ENCODE measurements at regions not wholly inside any gene's neighbourhood (a gene's known extent, or its start where the extent isn't known, plus 50 kb on each side); places are given as distances from the start of the nearest gene placed in this dataset.

DNA sequence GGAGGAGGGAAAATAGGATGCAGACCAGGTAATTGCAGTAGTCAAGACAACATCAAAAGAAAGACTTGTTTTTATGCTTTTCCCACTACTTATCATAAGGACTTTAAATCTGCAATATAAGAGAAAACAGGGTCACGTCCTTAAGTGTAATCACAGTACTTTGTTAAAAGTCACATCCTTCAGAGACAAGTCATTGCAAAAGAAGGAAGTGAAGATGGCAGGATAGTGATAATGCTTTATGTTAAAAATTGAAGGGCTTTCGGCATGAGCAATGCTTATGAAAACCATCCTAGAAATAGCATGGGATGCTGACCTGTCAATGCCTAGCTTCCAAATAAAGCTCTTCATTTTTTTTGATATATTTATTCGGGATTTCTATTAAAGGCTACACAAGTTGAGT lies 110.2 kb upstream of the TENM3 start:
- H3K36me3 ChIP-seq, result no peaks in the 10 kb centered on the region
- no peak for TF ChIP-seq CTCF (IDR thresholded peaks at IDR 0.05; ENCODE audit: low read depth, low read length)
- H3K27me3 ChIP-seq, result no peaks in the 10 kb centered on the region
- DNase-seq, result no peak
- H3K4me1 ChIP-seq, result peaks cover 7% of the 10 kb centered on the region
- no peak overlapping the region for H3K4me3 ChIP-seq (ENCODE audit: low read depth, low read length)
- H3K9me3 ChIP-seq, result no peaks in the 10 kb centered on the region

DNA sequence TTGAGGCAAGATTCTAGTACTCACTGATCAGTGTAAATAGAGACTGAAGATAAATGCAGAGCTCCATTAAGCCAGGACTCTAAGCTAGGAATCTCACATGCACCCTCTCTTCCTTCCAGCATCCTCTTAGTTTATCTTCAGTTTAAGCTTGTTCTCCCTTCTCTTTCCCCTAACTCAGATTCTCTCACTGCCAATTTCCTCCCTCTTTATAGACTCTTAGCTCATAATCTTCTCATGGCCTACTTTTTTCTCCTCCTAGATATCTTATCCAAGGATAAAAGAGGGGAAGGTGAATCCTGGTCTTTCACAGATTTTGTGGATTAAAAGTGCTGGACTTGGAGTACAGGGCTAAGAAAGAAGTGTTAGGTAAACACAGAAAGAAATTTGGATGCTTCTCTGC lies 108.9 kb upstream of the TENM3 start:
- Histone ChIP-seq H3K27me3 (no peaks in the 10 kb centered on the region), H3K9me3 (no peaks in the 10 kb centered on the region), H3K4me1 (peaks cover 11% of the 10 kb centered on the region), H3K36me3 (no peaks in the 10 kb centered on the region), H3K4me3 (ENCODE audit: low read depth, low read length) (no peak overlapping the region)
- no peak for TF ChIP-seq CTCF (IDR thresholded peaks at IDR 0.05; ENCODE audit: low read depth, low read length)
- no peak for DNase-seq

DNA sequence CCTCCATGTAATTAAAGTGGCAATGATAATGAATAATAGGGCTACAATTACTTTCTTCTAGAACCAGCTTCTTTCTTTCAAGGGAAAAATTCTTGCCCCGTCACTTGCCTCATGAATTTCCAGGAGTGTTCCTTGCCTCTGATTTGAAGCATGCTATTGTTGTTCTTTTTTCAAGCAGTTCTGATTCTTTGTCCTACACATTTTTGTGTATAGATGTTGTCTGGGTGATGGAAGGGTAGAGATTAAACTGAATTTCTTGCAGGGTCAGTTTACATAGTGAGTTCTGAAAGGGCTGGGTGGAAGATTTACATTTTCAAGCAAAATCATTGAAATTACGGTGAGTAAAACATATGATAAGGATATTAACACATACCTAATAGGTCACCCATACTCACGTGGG lies 107.0 kb upstream of the TENM3 start:
- Histone ChIP-seq H3K4me3 (ENCODE audit: low read depth, low read length) (no peak overlapping the region), H3K36me3 (no peaks in the 10 kb centered on the region), H3K27me3 (no peaks in the 10 kb centered on the region), H3K4me1 (peaks cover 18% of the 10 kb centered on the region), H3K9me3 (no peaks in the 10 kb centered on the region)
- DNase-seq, result no peak
- TF ChIP-seq CTCF (IDR thresholded peaks at IDR 0.05; ENCODE audit: low read depth, low read length), result no peak

GRCh38 chr4:182137343-182137742 lies 105.9 kb upstream of the TENM3 start:
- Histone ChIP-seq H3K27me3 (no peaks in the 10 kb centered on the region), H3K4me3 (ENCODE audit: low read depth, low read length) (no peak overlapping the region), H3K9me3 (no peaks in the 10 kb centered on the region; the same call in 1 of the 2 replicates), H3K4me1 (peaks cover 18% of the 10 kb centered on the region), H3K36me3 (peaks cover 2% of the 10 kb centered on the region; the same call in 1 of the 2 replicates)
- no peak for TF ChIP-seq CTCF (IDR thresholded peaks at IDR 0.05; ENCODE audit: low read depth, low read length)
- DNase-seq, result no peak

DNA sequence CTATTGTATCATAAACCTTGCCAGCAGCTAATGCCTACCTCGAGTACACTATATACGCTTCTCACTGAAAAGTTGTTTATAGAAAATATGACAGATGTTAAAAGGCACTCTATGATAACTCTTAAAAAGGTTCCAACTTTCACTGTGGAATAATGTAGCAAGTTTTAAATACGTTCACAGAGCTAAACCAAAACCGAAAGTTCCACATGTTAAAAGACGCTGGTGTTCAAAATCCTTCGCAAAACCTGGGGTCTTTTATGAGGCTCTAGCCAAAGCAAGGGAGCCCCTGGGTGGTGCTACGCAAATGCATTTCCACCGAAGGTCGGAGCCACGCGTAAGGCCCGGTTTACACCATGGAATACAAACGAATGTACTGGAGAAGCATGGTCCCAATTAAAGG lies 103.7 kb upstream of the TENM3 start:
- Histone ChIP-seq H3K36me3 (peaks cover 5% of the 10 kb centered on the region; the same call in 1 of the 2 replicates), H3K4me3 (ENCODE audit: low read depth, low read length) (no peak overlapping the region), H3K27me3 (no peaks in the 10 kb centered on the region), H3K9me3 (no peaks in the 10 kb centered on the region; the same call in 1 of the 2 replicates), H3K4me1 (peaks cover 18% of the 10 kb centered on the region)
- no peak for DNase-seq
- no peak for TF ChIP-seq CTCF (IDR thresholded peaks at IDR 0.05; ENCODE audit: low read depth, low read length)

- DNase-seq, result no peak
- peaks cover 18% of the 10 kb centered on the region for H3K4me1 ChIP-seq
- no peak for TF ChIP-seq CTCF (IDR thresholded peaks at IDR 0.05; ENCODE audit: low read depth, low read length)
- H3K9me3 ChIP-seq, result no peaks in the 10 kb centered on the region; the same call in 1 of the 2 replicates
- H3K36me3 ChIP-seq, result peaks cover 5% of the 10 kb centered on the region; the same call in 1 of the 2 replicates
- no peaks in the 10 kb centered on the region for H3K27me3 ChIP-seq
- H3K4me3 ChIP-seq (ENCODE audit: low read depth, low read length), result no peak overlapping the region
Observed at GRCh38 chr4:182140547-182140946, 102.7 kb upstream of the TENM3 start.
